ENCODE measurements at regions not wholly inside any gene's neighbourhood (a gene's known extent, or its start where the extent isn't known, plus 50 kb on each side); places are given as distances from the start of the nearest gene placed in this dataset.

DNA sequence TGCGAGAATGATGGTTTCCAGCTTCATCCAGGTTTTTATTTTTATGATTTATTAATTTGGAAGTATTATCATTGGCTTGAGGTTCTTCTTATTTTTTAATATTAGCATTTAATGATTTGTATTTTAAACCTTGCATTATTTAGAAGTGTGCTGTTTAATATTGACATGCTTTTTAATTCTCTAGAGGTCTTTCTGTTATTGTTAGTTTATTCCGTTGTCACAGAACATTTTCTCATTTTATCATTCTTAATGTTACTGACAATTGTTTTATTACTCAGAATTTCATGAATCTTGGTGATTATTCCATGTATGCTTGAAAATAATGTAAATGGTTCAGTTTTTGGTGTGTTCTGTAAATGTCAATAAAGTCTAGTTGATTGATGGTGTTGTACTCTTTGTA, 463.5 kb upstream of the NOVA1 start:
- no peak overlapping the region for H3K4me3 ChIP-seq (ENCODE audit: low read depth, low read length)
- no peak overlapping the region for H4K8ac ChIP-seq (ENCODE audit: low read depth, low read length)
- no peaks in the 10 kb centered on the region for H3K79me2 ChIP-seq (ENCODE audit: control insufficient read depth, insufficient read depth, low read length, poor library complexity)
- H4K12ac ChIP-seq (ENCODE audit: low read depth, low read length), result no peak overlapping the region
- WGBS (ENCODE audit: extremely low coverage, insufficient coverage, insufficient read length), result no CpG with 5 or more reads among the region's 2 CpGs
- no peaks in the 10 kb centered on the region for H3K4me1 ChIP-seq (ENCODE audit: control insufficient read depth in 1 of 2, insufficient read depth in 2 of 2, low read length in 2 of 2)
- no peak overlapping the region for H3K27ac ChIP-seq (ENCODE audit: low read depth, low read length)
- H3K23ac ChIP-seq (ENCODE audit: low read length), result no peak overlapping the region
- H2BK12ac ChIP-seq (ENCODE audit: low read length), result no peak overlapping the region
- H3K9me3 ChIP-seq (ENCODE audit: insufficient read depth, low read depth, low read length), result no peaks in the 10 kb centered on the region
- no peak overlapping the region for H3K9ac ChIP-seq (ENCODE audit: low read length)
- no peak overlapping the region for H3K4ac ChIP-seq (ENCODE audit: low read depth, low read length)
- H3K4me2 ChIP-seq (ENCODE audit: low read length), result no peak overlapping the region
- no peak overlapping the region for H2AFZ ChIP-seq (ENCODE audit: insufficient read depth, low read length, poor library complexity)
- DNase-seq, result no peak
- H2BK120ac ChIP-seq (ENCODE audit: insufficient read depth, low read length, poor library complexity), result no peak overlapping the region
- no peak overlapping the region for H2BK5ac ChIP-seq (ENCODE audit: low read depth, low read length, poor library complexity)
- H3K36me3 ChIP-seq (ENCODE audit: control insufficient read depth in 1 of 2, insufficient read depth in 2 of 2, low read length in 2 of 2), result no peaks in the 10 kb centered on the region
- no peak overlapping the region for H4K91ac ChIP-seq (ENCODE audit: low read depth, low read length)
- no peaks in the 10 kb centered on the region for H3K27me3 ChIP-seq (ENCODE audit: insufficient read depth, low read length)
- H3K79me1 ChIP-seq (ENCODE audit: low read length), result no peaks in the 10 kb centered on the region
- H3K14ac ChIP-seq (ENCODE audit: low read length), result no peak overlapping the region
- H2AK5ac ChIP-seq (ENCODE audit: low read length), result no peak overlapping the region
- no peak overlapping the region for H3K18ac ChIP-seq (ENCODE audit: low read length)

- no peak overlapping the region for H2BK120ac ChIP-seq (ENCODE audit: insufficient read depth, low read length, poor library complexity)
- no peak for DNase-seq
- H3K4ac ChIP-seq (ENCODE audit: low read depth, low read length), result no peak overlapping the region
- no peaks in the 10 kb centered on the region for H3K79me1 ChIP-seq (ENCODE audit: low read length)
- no peak overlapping the region for H3K18ac ChIP-seq (ENCODE audit: low read length)
- no peak overlapping the region for H2BK5ac ChIP-seq (ENCODE audit: low read depth, low read length, poor library complexity)
- no peak overlapping the region for H2AK5ac ChIP-seq (ENCODE audit: low read length)
- no peak overlapping the region for H2BK12ac ChIP-seq (ENCODE audit: low read length)
- no peak overlapping the region for H3K4me2 ChIP-seq (ENCODE audit: low read length)
- H3K36me3 ChIP-seq (ENCODE audit: control insufficient read depth in 1 of 2, insufficient read depth in 2 of 2, low read length in 2 of 2), result no peaks in the 10 kb centered on the region
- no peak overlapping the region for H3K23ac ChIP-seq (ENCODE audit: low read length)
- no peaks in the 10 kb centered on the region for H3K27me3 ChIP-seq (ENCODE audit: insufficient read depth, low read length)
- no peaks in the 10 kb centered on the region for H3K9me3 ChIP-seq (ENCODE audit: insufficient read depth, low read depth, low read length)
- H3K27ac ChIP-seq (ENCODE audit: low read depth, low read length), result no peak overlapping the region
- H3K9ac ChIP-seq (ENCODE audit: low read length), result no peak overlapping the region
- H4K8ac ChIP-seq (ENCODE audit: low read depth, low read length), result no peak overlapping the region
- H3K4me1 ChIP-seq (ENCODE audit: control insufficient read depth in 1 of 2, insufficient read depth in 2 of 2, low read length in 2 of 2), result no peaks in the 10 kb centered on the region
- no peak overlapping the region for H4K12ac ChIP-seq (ENCODE audit: low read depth, low read length)
- no peaks in the 10 kb centered on the region for H3K79me2 ChIP-seq (ENCODE audit: control insufficient read depth, insufficient read depth, low read length, poor library complexity)
- H3K14ac ChIP-seq (ENCODE audit: low read length), result no peak overlapping the region
- no peak overlapping the region for H2AFZ ChIP-seq (ENCODE audit: insufficient read depth, low read length, poor library complexity)
- H4K91ac ChIP-seq (ENCODE audit: low read depth, low read length), result no peak overlapping the region
- H3K4me3 ChIP-seq (ENCODE audit: low read depth, low read length), result no peak overlapping the region
Observed at GRCh38 chr14:27063959-27064358, 466.1 kb upstream of the NOVA1 start.

DNA sequence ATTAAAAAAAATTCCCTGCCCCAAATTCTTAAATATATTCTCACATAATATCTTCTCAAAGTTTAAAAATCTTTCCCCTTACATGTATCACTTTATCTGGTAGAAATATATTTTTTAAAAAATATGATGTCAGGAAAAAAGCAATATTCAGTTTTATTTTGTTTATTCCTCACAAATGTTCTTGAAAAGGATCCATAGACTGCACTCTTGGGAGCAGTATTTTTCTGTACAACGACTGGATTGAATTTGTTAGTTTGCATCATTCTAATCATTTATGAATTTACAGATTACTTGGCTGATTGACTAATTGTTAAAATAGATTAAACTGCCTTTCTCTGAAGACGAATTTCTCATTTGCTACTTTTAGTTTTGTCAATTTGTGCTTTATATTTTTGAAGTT, 468.1 kb upstream of the NOVA1 start:
- H3K23ac ChIP-seq (ENCODE audit: low read length), result no peak overlapping the region
- no peak overlapping the region for H4K12ac ChIP-seq (ENCODE audit: low read depth, low read length)
- H3K4me2 ChIP-seq (ENCODE audit: low read length), result no peak overlapping the region
- H2BK12ac ChIP-seq (ENCODE audit: low read length), result no peak overlapping the region
- H3K27ac ChIP-seq (ENCODE audit: low read depth, low read length), result no peak overlapping the region
- H2AK5ac ChIP-seq (ENCODE audit: low read length), result no peak overlapping the region
- no peak overlapping the region for H3K9ac ChIP-seq (ENCODE audit: low read length)
- no peaks in the 10 kb centered on the region for H3K79me1 ChIP-seq (ENCODE audit: low read length)
- WGBS (ENCODE audit: extremely low coverage, insufficient coverage, insufficient read length), result no CpG with 5 or more reads among the region's 2 CpGs
- H3K14ac ChIP-seq (ENCODE audit: low read length), result no peak overlapping the region
- H4K91ac ChIP-seq (ENCODE audit: low read depth, low read length), result no peak overlapping the region
- no peak overlapping the region for H2BK120ac ChIP-seq (ENCODE audit: insufficient read depth, low read length, poor library complexity)
- H3K18ac ChIP-seq (ENCODE audit: low read length), result no peak overlapping the region
- no peak overlapping the region for H4K8ac ChIP-seq (ENCODE audit: low read depth, low read length)
- H3K4me3 ChIP-seq (ENCODE audit: low read depth, low read length), result no peak overlapping the region
- no peaks in the 10 kb centered on the region for H3K79me2 ChIP-seq (ENCODE audit: control insufficient read depth, insufficient read depth, low read length, poor library complexity)
- H3K4ac ChIP-seq (ENCODE audit: low read depth, low read length), result no peak overlapping the region
- H3K9me3 ChIP-seq (ENCODE audit: insufficient read depth, low read depth, low read length), result no peaks in the 10 kb centered on the region
- no peak overlapping the region for H2AFZ ChIP-seq (ENCODE audit: insufficient read depth, low read length, poor library complexity)
- no peaks in the 10 kb centered on the region for H3K4me1 ChIP-seq (ENCODE audit: control insufficient read depth in 1 of 2, insufficient read depth in 2 of 2, low read length in 2 of 2)
- no peak overlapping the region for H2BK5ac ChIP-seq (ENCODE audit: low read depth, low read length, poor library complexity)
- H3K27me3 ChIP-seq (ENCODE audit: insufficient read depth, low read length), result no peaks in the 10 kb centered on the region
- no peak for DNase-seq
- H3K36me3 ChIP-seq (ENCODE audit: control insufficient read depth in 1 of 2, insufficient read depth in 2 of 2, low read length in 2 of 2), result no peaks in the 10 kb centered on the region

DNA sequence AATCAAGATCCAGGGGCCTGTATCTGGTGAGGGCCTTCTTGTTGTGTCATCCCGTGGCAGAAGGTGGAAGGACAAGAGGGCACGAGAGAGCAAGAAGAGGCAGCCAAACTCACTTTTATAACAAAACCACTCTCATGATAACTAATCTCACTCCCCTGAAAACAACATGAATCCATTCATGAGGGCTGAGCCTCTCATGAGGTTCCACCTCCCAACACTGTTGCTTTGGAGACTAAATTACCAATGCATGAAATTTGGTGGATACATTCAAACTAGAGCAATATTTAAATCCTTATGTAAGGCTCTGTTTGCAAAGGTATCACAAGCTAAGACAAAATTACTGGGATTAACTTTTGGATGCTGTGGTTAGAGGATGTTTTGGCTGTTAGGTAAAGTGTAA, 470.1 kb upstream of the NOVA1 start:
- H3K4ac ChIP-seq (ENCODE audit: low read depth, low read length), result no peak overlapping the region
- H3K36me3 ChIP-seq (ENCODE audit: control insufficient read depth in 1 of 2, insufficient read depth in 2 of 2, low read length in 2 of 2), result no peaks in the 10 kb centered on the region
- H4K12ac ChIP-seq (ENCODE audit: low read depth, low read length), result no peak overlapping the region
- no peak overlapping the region for H2BK12ac ChIP-seq (ENCODE audit: low read length)
- H3K27ac ChIP-seq (ENCODE audit: low read depth, low read length), result no peak overlapping the region
- H2BK5ac ChIP-seq (ENCODE audit: low read depth, low read length, poor library complexity), result no peak overlapping the region
- no peak overlapping the region for H2AK5ac ChIP-seq (ENCODE audit: low read length)
- H3K14ac ChIP-seq (ENCODE audit: low read length), result no peak overlapping the region
- no peak overlapping the region for H2BK120ac ChIP-seq (ENCODE audit: insufficient read depth, low read length, poor library complexity)
- no peak overlapping the region for H4K91ac ChIP-seq (ENCODE audit: low read depth, low read length)
- no peak overlapping the region for H3K23ac ChIP-seq (ENCODE audit: low read length)
- H4K8ac ChIP-seq (ENCODE audit: low read depth, low read length), result no peak overlapping the region
- H3K79me1 ChIP-seq (ENCODE audit: low read length), result no peaks in the 10 kb centered on the region
- no peaks in the 10 kb centered on the region for H3K79me2 ChIP-seq (ENCODE audit: control insufficient read depth, insufficient read depth, low read length, poor library complexity)
- no peaks in the 10 kb centered on the region for H3K4me1 ChIP-seq (ENCODE audit: control insufficient read depth in 1 of 2, insufficient read depth in 2 of 2, low read length in 2 of 2)
- no peak overlapping the region for H3K4me3 ChIP-seq (ENCODE audit: low read depth, low read length)
- no peak overlapping the region for H3K4me2 ChIP-seq (ENCODE audit: low read length)
- H2AFZ ChIP-seq (ENCODE audit: insufficient read depth, low read length, poor library complexity), result no peak overlapping the region
- no peaks in the 10 kb centered on the region for H3K9me3 ChIP-seq (ENCODE audit: insufficient read depth, low read depth, low read length)
- no CpG with 5 or more reads among the region's 2 CpGs for WGBS (ENCODE audit: extremely low coverage, insufficient coverage, insufficient read length)
- H3K18ac ChIP-seq (ENCODE audit: low read length), result no peak overlapping the region
- H3K9ac ChIP-seq (ENCODE audit: low read length), result no peak overlapping the region
- no peaks in the 10 kb centered on the region for H3K27me3 ChIP-seq (ENCODE audit: insufficient read depth, low read length)
- DNase-seq, result no peak

- Histone ChIP-seq H3K79me1 (ENCODE audit: low read length) (no peaks in the 10 kb centered on the region), H2BK120ac (ENCODE audit: insufficient read depth, low read length, poor library complexity) (no peak overlapping the region), H3K27me3 (ENCODE audit: insufficient read depth, low read length) (no peaks in the 10 kb centered on the region), H4K91ac (ENCODE audit: low read depth, low read length) (no peak overlapping the region), H3K79me2 (ENCODE audit: control insufficient read depth, insufficient read depth, low read length, poor library complexity) (no peaks in the 10 kb centered on the region), H3K9me3 (ENCODE audit: insufficient read depth, low read depth, low read length) (no peaks in the 10 kb centered on the region), H3K4me2 (ENCODE audit: low read length) (no peak overlapping the region), H3K9ac (ENCODE audit: low read length) (no peak overlapping the region), H3K14ac (ENCODE audit: low read length) (no peak overlapping the region), H2AK5ac (ENCODE audit: low read length) (no peak overlapping the region), H3K36me3 (ENCODE audit: control insufficient read depth in 1 of 2, insufficient read depth in 2 of 2, low read length in 2 of 2) (no peaks in the 10 kb centered on the region), H2BK5ac (ENCODE audit: low read depth, low read length, poor library complexity) (no peak overlapping the region), H3K4ac (ENCODE audit: low read depth, low read length) (no peak overlapping the region), H4K12ac (ENCODE audit: low read depth, low read length) (no peak overlapping the region), H2AFZ (ENCODE audit: insufficient read depth, low read length, poor library complexity) (no peak overlapping the region), H2BK12ac (ENCODE audit: low read length) (no peak overlapping the region), H3K4me3 (ENCODE audit: low read depth, low read length) (no peak overlapping the region), H3K4me1 (ENCODE audit: control insufficient read depth in 1 of 2, insufficient read depth in 2 of 2, low read length in 2 of 2) (no peaks in the 10 kb centered on the region), H3K27ac (ENCODE audit: low read depth, low read length) (no peak overlapping the region), H3K18ac (ENCODE audit: low read length) (no peak overlapping the region), H4K8ac (ENCODE audit: low read depth, low read length) (no peak overlapping the region), H3K23ac (ENCODE audit: low read length) (no peak overlapping the region)
- no CpG with 5 or more reads among the region's 5 CpGs for WGBS (ENCODE audit: extremely low coverage, insufficient coverage, insufficient read length)
- DNase-seq, result no peak
Observed at GRCh38 chr14:27072589-27072988, 474.8 kb upstream of the NOVA1 start.
